PC-3 (cell line): ENCODE measurements at regions not wholly inside any gene's neighbourhood (a gene's known extent, or its start where the extent isn't known, plus 50 kb on each side); places are given as distances from the start of the nearest gene placed in this dataset.

Experiments
- ATAC-seq: fragments of 200-7000 bp; cut with Tn5 transposase; 2 replicates; pipeline ENCODE4 v1.9.1; 2020; ENCODE audit warnings: mild to moderate bottlenecking, moderate library complexity
- BruUV-seq: library from RNA; stranded (reverse); fragments of 400-500 nt; replicated peaks from 2 replicates; lab custom pipeline; 2021; lab: Mats Ljungman, UMichigan
- CTCF ChIA-PET: fragments of 300-600 bp; sonication (Branson Sonifier 250); formaldehyde crosslinking; loops from one replicate; lab custom pipeline; 2022; ENCODE audit warnings: antibody characterized with exemption; lab: Charles Lee
- POLR2A ChIA-PET: fragments of 300-600 bp; sonication (Branson Sonifier 250); formaldehyde crosslinking; loops from one replicate; lab custom pipeline; 2022; ENCODE audit warnings: antibody characterized with exemption; ENCODE audit not compliant: unreplicated experiment; lab: Charles Lee
- DNase-seq: peaks from one replicate; pipeline ENCODE4 v3.0.0-alpha.2; 2015
- H2AFZ ChIP-seq: fragments of 300-600 bp; sonication (generic); 2 replicates; pipeline ENCODE4 v1.6.0; 2016; ENCODE audit warnings: antibody characterized with exemption, low read length
- H3F3A ChIP-seq: fragments of 300-600 bp; sonication (generic); one replicate; pipeline ENCODE4 v1.6.0; 2017; ENCODE audit warnings: antibody characterized with exemption, low read length, control low read depth, mild to moderate bottlenecking; ENCODE audit not compliant: unreplicated experiment
- H3K27ac ChIP-seq: fragments of 300-600 bp; sonication (generic); 2 replicates; pipeline ENCODE4 v1.5.1; 2016; ENCODE audit warnings: mild to moderate bottlenecking, low read length
- H3K27me3 ChIP-seq: fragments of 300-600 bp; sonication (generic); 2 replicates; pipeline ENCODE4 v1.6.1; 2016; ENCODE audit warnings: low read length, mixed read lengths
- H3K36me3 ChIP-seq: fragments of 300-600 bp; sonication (generic); 2 replicates; pipeline ENCODE4 v1.6.1; 2016; ENCODE audit warnings: low read depth, mixed run types, low read length, mixed read lengths
- H3K4me1 ChIP-seq: fragments of 300-600 bp; sonication (generic); 2 replicates; pipeline ENCODE4 v1.5.1; 2016; ENCODE audit warnings: low read length; ENCODE audit not compliant: insufficient read depth
- H3K4me2 ChIP-seq: fragments of 300-600 bp; sonication (generic); 2 replicates; pipeline ENCODE4 v1.6.0; 2016; ENCODE audit warnings: low read length
- H3K4me3 ChIP-seq: fragments of 300-600 bp; sonication (generic); 2 replicates; pipeline ENCODE4 v1.5.1; 2016; ENCODE audit warnings: mild to moderate bottlenecking, low read length, mixed read lengths
- H3K79me2 ChIP-seq: fragments of 300-600 bp; sonication (generic); 2 replicates; pipeline ENCODE4 v1.6.1; 2017; ENCODE audit warnings: low read length, mixed read lengths
- H3K9ac ChIP-seq: fragments of 300-600 bp; sonication (generic); 2 replicates; pipeline ENCODE4 v1.6.0; 2016; ENCODE audit warnings: mild to moderate bottlenecking, low read length
- H3K9me2 ChIP-seq: fragments of 300-600 bp; sonication (generic); replicated peaks from 2 replicates; pipeline ENCODE4 v1.6.1; 2016; ENCODE audit warnings: mixed run types, low read length, mixed read lengths
- H3K9me3 ChIP-seq: fragments of 300-600 bp; sonication (generic); 2 replicates; pipeline ENCODE4 v1.6.1; 2016; ENCODE audit warnings: low read length, mixed read lengths
- H4K20me1 ChIP-seq: fragments of 300-600 bp; sonication (generic); 2 replicates; pipeline ENCODE4 v1.6.1; 2016; ENCODE audit warnings: low read length, mixed read lengths
- CTCF ChIP-seq: fragments of 300-600 bp; sonication (generic); conservative IDR thresholded peaks from 2 replicates; pipeline ENCODE4 v1.5.1; 2017; ENCODE audit warnings: antibody characterized with exemption, low read depth, mild to moderate bottlenecking, low read length
- EZH2 ChIP-seq: fragments of 300-600 bp; sonication (generic); IDR thresholded peaks from one replicate; pipeline ENCODE4 v1.6.1; 2017; ENCODE audit warnings: antibody characterized with exemption, mild to moderate bottlenecking, low read length; ENCODE audit not compliant: unreplicated experiment
- EZH2phosphoT487 ChIP-seq: fragments of 300-600 bp; sonication (generic); IDR thresholded peaks from 2 replicates; pipeline ENCODE4 v1.6.1; 2018; ENCODE audit warnings: mild to moderate bottlenecking, antibody characterized with exemption, low read length, borderline replicate concordance
- intact Hi-C: fragments of 100-400 bp; cut with micrococcal nuclease; formaldehyde crosslinking; loops from 2 replicates; pipeline ENCODE4 v1.9.0; 2023

GRCh38 chr4:81769244-81769643 is 297.5 kb upstream of the RASGEF1B start:
- H3K4me3 ChIP-seq = no peak overlapping the region
- H3K79me2 ChIP-seq = no peaks in the 10 kb centered on the region
- no peak overlapping the region for H2AFZ ChIP-seq
- no TSS peak for BruUV-seq
- POLR2A ChIA-PET = no interaction called here
- no peaks in the 10 kb centered on the region for H3K9me2 ChIP-seq
- peaks cover under 1% of the 10 kb centered on the region; the same call in 1 of the 2 replicates for H3K27me3 ChIP-seq
- H3K4me1 ChIP-seq = no peaks in the 10 kb centered on the region
- DNase-seq (no peak), ATAC-seq (no peak)
- H4K20me1 ChIP-seq = no peaks in the 10 kb centered on the region
- intact Hi-C loops = no loop called here
- H3K9me3 ChIP-seq = no peaks in the 10 kb centered on the region
- no peak overlapping the region for H3K4me2 ChIP-seq
- no peak overlapping the region for H3K9ac ChIP-seq
- no peaks in the 10 kb centered on the region for H3F3A ChIP-seq
- no peak overlapping the region for H3K27ac ChIP-seq
- H3K36me3 ChIP-seq = no peaks in the 10 kb centered on the region
- CTCF ChIA-PET = no interaction called here
- TF ChIP-seq EZH2 (no peak), CTCF (no peak), EZH2phosphoT487 (no peak)

- POLR2A ChIA-PET = no interaction called here
- no peak for TF ChIP-seq EZH2phosphoT487
- no peak for TF ChIP-seq CTCF
- no peak for TF ChIP-seq EZH2
- Histone ChIP-seq H3K36me3 (no peaks in the 10 kb centered on the region), H3K27me3 (no peaks in the 10 kb centered on the region), H3K9ac (no peak overlapping the region), H3K9me3 (no peaks in the 10 kb centered on the region), H3K9me2 (no peaks in the 10 kb centered on the region), H3K4me3 (no peak overlapping the region), H3K4me2 (no peak overlapping the region), H3F3A (no peaks in the 10 kb centered on the region), H4K20me1 (no peaks in the 10 kb centered on the region), H3K4me1 (no peaks in the 10 kb centered on the region), H3K27ac (no peak overlapping the region), H3K79me2 (no peaks in the 10 kb centered on the region), H2AFZ (no peak overlapping the region)
- CTCF ChIA-PET = no interaction called here
- intact Hi-C loops = no loop called here
- no peak for ATAC-seq
- BruUV-seq = no TSS peak
- no peak for DNase-seq
Observed at GRCh38 chr4:81758574-81759264, 287.0 kb upstream of the RASGEF1B start.

GRCh38 chr4:81757691-81758090 is 286.0 kb upstream of the RASGEF1B start:
- POLR2A ChIA-PET = no interaction called here

More at GRCh38 chr4:81757691-81758090, 286.0 kb upstream of the RASGEF1B start:
- Histone ChIP-seq H3K9ac (no peak overlapping the region), H3K36me3 (no peaks in the 10 kb centered on the region), H3K4me2 (no peak overlapping the region), H3K4me3 (no peak overlapping the region), H3K9me2 (no peaks in the 10 kb centered on the region), H2AFZ (no peak overlapping the region), H4K20me1 (no peaks in the 10 kb centered on the region), H3F3A (no peaks in the 10 kb centered on the region), H3K4me1 (no peaks in the 10 kb centered on the region), H3K9me3 (no peaks in the 10 kb centered on the region), H3K79me2 (no peaks in the 10 kb centered on the region), H3K27ac (no peak overlapping the region), H3K27me3 (0 out of 2 replicates have a peak, but pooled peaks cover 6% of the 10 kb centered on the region)
- CTCF ChIA-PET = no interaction called here
- DNase-seq (no peak), ATAC-seq (no peak)
- no peak for TF ChIP-seq EZH2phosphoT487
- TF ChIP-seq EZH2 = no peak
- TF ChIP-seq CTCF = no peak
- BruUV-seq = no TSS peak
- intact Hi-C loops = no loop called here
